Skeletal muscle satellite cell (primary cell): ENCODE measurements at regions not wholly inside any gene's neighbourhood (a gene's known extent, or its start where the extent isn't known, plus 50 kb on each side); places are given as distances from the start of the nearest gene placed in this dataset.
"Not testable (repeated sequence)": the region's sequence is repeated elsewhere in the genome, so short reads cannot be mapped to it uniquely, and the experiment has no call there.

ENCODE experiments used
- H3K27me3 ChIP-seq: 2 replicates; pipeline ENCODE4 v1.7.0; 2013; ENCODE audit warnings: low read length; ENCODE audit not compliant: control insufficient read depth, insufficient read depth
- H3K36me3 ChIP-seq: 2 replicates; pipeline ENCODE4 v1.7.0; 2013; ENCODE audit warnings: mild to moderate bottlenecking, control low read depth, low read length; ENCODE audit not compliant: insufficient read depth
- H3K4me1 ChIP-seq: 2 replicates; pipeline ENCODE4 v1.7.0; 2013; ENCODE audit warnings: low read length; ENCODE audit not compliant: control insufficient read depth, insufficient read depth
- H3K4me2 ChIP-seq: 2 replicates; pipeline ENCODE4 v1.7.0; 2013; ENCODE audit warnings: mild to moderate bottlenecking, low read length
- H3K4me3 ChIP-seq: 2 replicates; pipeline ENCODE4 v1.7.0; 2013; ENCODE audit warnings: low read length
- H3K9ac ChIP-seq: 2 replicates; pipeline ENCODE4 v1.7.0; 2013; ENCODE audit warnings: mild to moderate bottlenecking, low read depth, low read length, moderate library complexity
- H3K9me3 ChIP-seq: replicated peaks from 2 replicates; pipeline ENCODE4 v1.7.0; 2013; ENCODE audit warnings: mild to moderate bottlenecking, control low read depth, low read length

GRCh38 chr1:244138399-244138798 is 87.3 kb downstream of the ZBTB18 start:
- H3K4me3 ChIP-seq: no peak overlapping the region
- no peak overlapping the region for H3K4me2 ChIP-seq
- H3K9ac ChIP-seq: no peak overlapping the region
- no peaks in the 10 kb centered on the region for H3K9me3 ChIP-seq
- H3K36me3 ChIP-seq: no peaks in the 10 kb centered on the region
- H3K27me3 ChIP-seq: no peaks in the 10 kb centered on the region
- H3K4me1 ChIP-seq: no peaks in the 10 kb centered on the region

DNA sequence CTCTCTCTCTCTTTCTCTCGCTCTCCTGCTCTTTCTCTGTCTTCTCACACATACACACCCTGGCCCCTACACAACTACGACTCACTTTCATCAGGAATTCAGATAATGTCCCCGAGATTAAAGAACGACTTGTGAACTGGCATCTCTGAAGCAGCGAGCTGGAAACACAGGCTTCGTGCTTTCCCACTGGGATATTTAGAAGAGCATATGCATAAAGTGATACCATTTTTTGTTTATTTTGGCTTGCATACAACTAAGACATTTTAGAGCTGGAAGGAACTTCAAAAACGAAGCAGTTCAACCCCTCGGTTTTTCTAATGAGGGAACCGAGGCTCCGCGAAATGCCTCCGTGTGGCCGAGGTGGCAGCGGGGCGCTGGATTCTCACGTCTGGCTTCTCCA is 88.6 kb downstream of the ZBTB18 start:
- Histone ChIP-seq H3K4me3 (no peak overlapping the region), H3K9me3 (no peaks in the 10 kb centered on the region), H3K4me1 (no peaks in the 10 kb centered on the region), H3K4me2 (no peak overlapping the region), H3K9ac (no peak overlapping the region), H3K36me3 (no peaks in the 10 kb centered on the region), H3K27me3 (no peaks in the 10 kb centered on the region)

GRCh38 chr1:244140420-244140819 is 89.3 kb downstream of the ZBTB18 start:
- H3K4me3 ChIP-seq: no peak overlapping the region

DNA sequence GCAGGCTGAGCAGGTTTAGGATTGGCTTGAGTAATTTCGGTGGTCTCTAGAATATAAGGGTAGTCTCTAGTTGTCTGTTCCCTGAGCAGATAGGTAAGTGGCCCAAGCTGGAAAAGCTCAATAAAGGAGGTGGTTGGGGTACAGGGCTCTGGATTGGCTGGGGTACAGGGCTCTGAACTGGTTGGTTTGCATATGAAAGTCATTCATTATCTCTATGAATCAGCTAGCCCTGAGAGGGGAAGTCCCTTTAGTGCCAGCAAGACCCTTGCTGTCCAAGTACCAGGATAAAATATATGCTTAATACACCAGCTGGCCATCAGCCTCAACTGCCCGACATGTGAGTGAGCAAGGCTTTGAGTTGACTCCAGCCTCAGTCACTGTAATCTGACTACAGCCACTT is 93.0 kb downstream of the ZBTB18 start:
- Histone ChIP-seq H3K4me3 (no peak overlapping the region), H3K27me3 (no peaks in the 10 kb centered on the region), H3K4me1 (no peaks in the 10 kb centered on the region), H3K36me3 (no peaks in the 10 kb centered on the region), H3K9me3 (no peaks in the 10 kb centered on the region), H3K9ac (no peak overlapping the region), H3K4me2 (no peak overlapping the region)

More at GRCh38 chr1:244140420-244140819, 89.3 kb downstream of the ZBTB18 start:
- Histone ChIP-seq H3K36me3 (no peaks in the 10 kb centered on the region), H3K9ac (no peak overlapping the region), H3K9me3 (no peaks in the 10 kb centered on the region), H3K27me3 (no peaks in the 10 kb centered on the region), H3K4me1 (no peaks in the 10 kb centered on the region), H3K4me2 (no peak overlapping the region)

GRCh38 chr1:244150071-244150470 is 99.0 kb downstream of the ZBTB18 start:
- Histone ChIP-seq H3K9ac (no peak overlapping the region), H3K4me3 (no peak overlapping the region), H3K4me1 (peaks cover 8% of the 10 kb centered on the region), H3K4me2 (no peak overlapping the region), H3K9me3 (no peaks in the 10 kb centered on the region), H3K27me3 (no peaks in the 10 kb centered on the region), H3K36me3 (no peaks in the 10 kb centered on the region)

DNA sequence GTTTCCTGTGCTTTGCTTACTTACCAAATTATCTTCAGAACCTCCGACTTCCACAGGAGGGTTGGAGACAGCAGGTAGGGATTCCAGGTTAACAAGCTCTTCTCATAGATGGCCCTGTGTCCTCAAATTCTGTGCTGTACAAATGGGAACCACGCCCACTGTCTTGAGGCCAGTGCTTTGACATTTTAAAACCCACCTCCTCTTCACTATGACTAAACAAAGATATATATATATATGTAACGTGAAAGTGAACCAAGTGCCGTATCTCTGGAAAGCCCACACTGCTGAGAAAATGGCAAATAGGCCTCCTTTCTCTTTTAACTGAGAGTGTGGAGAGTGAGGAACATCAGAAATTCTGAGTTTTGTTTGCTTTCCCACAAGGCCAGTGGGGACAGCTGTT is 99.6 kb downstream of the ZBTB18 start:
- no peaks in the 10 kb centered on the region for H3K36me3 ChIP-seq
- no peak overlapping the region for H3K4me2 ChIP-seq
- H3K9ac ChIP-seq: no peak overlapping the region

DNA sequence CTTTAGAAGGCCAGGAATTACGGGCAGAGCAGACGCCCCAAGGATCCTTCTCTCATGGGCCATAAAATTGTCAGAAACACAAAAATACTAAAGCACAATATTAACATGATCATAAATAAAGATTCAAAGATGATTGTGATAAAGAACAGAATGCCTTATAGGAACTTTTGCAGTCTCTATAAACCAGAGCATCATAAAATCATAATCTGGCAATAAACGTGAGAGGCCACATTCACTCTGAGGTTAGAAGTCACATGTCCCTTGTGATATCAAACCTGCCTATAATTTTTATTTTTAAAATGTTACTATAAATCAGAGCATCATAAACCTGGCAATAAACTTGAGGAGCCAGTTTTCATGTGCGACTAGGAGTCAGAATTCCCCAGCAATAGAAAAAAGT is 100.5 kb downstream of the ZBTB18 start:
- no peak overlapping the region for H3K4me2 ChIP-seq
- no peaks in the 10 kb centered on the region for H3K27me3 ChIP-seq
- H3K36me3 ChIP-seq: no peaks in the 10 kb centered on the region
- no peaks in the 10 kb centered on the region for H3K9me3 ChIP-seq
- no peak overlapping the region for H3K9ac ChIP-seq
- H3K4me3 ChIP-seq: no peak overlapping the region
- H3K4me1 ChIP-seq: peaks cover 17% of the 10 kb centered on the region

More for the DNA sequence above, 99.6 kb downstream of the ZBTB18 start:
- Histone ChIP-seq H3K4me1 (peaks cover 14% of the 10 kb centered on the region), H3K4me3 (no peak overlapping the region), H3K9me3 (no peaks in the 10 kb centered on the region), H3K27me3 (no peaks in the 10 kb centered on the region)

DNA sequence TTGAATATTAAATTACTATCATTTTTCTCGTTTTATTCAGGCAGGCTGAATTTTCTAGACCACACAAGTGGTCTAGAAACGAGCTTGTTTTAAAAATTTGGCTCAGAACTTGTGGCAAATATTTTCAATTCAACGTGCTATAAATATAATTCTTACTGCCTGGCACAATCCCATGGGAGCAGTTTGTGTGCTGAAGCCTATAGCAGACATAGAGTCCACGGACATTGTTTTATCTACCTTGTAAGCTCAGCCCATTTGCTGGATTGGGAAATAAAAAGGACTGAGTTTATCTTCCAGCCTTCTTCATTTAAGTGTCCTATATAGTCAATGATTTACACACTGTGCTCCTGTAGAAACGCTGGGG is 103.4 kb downstream of the ZBTB18 start:
- H3K9me3 ChIP-seq: no peaks in the 10 kb centered on the region
- no peak overlapping the region for H3K9ac ChIP-seq
- H3K36me3 ChIP-seq: no peaks in the 10 kb centered on the region
- no peaks in the 10 kb centered on the region for H3K27me3 ChIP-seq
- no peak overlapping the region for H3K4me3 ChIP-seq
- peaks cover 17% of the 10 kb centered on the region for H3K4me1 ChIP-seq
- H3K4me2 ChIP-seq: no peak overlapping the region

DNA sequence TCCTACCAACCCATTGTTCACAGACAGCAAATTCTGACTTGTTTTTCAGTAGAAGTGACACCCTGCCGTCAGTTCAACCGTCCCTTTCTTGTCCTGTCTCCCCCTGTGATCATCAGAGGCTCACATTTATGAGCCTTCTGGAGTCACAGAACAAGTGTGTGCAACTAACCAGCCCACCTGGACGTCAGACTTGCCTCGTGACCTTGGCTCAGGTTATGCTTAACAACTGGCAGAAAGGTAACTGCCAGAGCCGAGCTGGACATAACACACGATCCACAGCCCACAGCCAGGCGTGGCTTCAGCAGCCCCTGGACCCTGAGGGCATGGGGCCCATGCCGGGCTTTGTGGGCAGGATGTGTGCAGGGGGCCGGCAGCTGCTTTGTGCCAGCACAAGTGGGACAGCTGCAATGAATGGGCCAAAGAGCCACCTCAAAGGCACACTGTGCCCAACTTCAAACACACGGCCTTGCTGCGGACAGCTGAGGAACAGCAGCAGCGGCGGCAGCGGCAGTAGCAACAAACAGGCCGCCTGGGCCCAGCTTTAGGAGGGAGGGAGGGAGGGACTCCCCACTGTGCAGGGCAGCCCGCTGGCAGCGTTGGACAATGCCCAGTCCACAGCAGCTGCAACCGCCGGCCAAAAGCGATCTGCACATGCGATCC is 103.9 kb downstream of the ZBTB18 start:
- Histone ChIP-seq H3K9me3 (no peaks in the 10 kb centered on the region), H3K4me1 (peaks cover 17% of the 10 kb centered on the region), H3K4me3 (peak overlapping the region; percentile 17), H3K4me2 (peak overlapping the region; percentile 72), H3K27me3 (no peaks in the 10 kb centered on the region), H3K9ac (peak overlapping the region; percentile 41), H3K36me3 (no peaks in the 10 kb centered on the region)

- H3K4me3 ChIP-seq: peak overlapping the region; percentile 17
- H3K4me2 ChIP-seq: peak overlapping the region; percentile 72
- peaks cover 17% of the 10 kb centered on the region for H3K4me1 ChIP-seq
- H3K36me3 ChIP-seq: no peaks in the 10 kb centered on the region
- no peaks in the 10 kb centered on the region for H3K27me3 ChIP-seq
- peak overlapping the region; percentile 41 for H3K9ac ChIP-seq
- no peaks in the 10 kb centered on the region for H3K9me3 ChIP-seq
These were observed 104.6 kb downstream of the ZBTB18 start for GRCh38 chr1:244155661-244156060.

GRCh38 chr1:244156617-244157016 is 105.5 kb downstream of the ZBTB18 start:
- not testable (repeated sequence) for H3K36me3 ChIP-seq, H3K9ac ChIP-seq, H3K4me2 ChIP-seq, H3K27me3 ChIP-seq, H3K9me3 ChIP-seq, H3K4me3 ChIP-seq
- peaks cover 17% of the 10 kb centered on the region for H3K4me1 ChIP-seq

- Histone ChIP-seq H3K27me3 (no peaks in the 10 kb centered on the region), H3K4me3 (no peak overlapping the region), H3K4me1 (peaks cover 23% of the 10 kb centered on the region), H3K9ac (no peak overlapping the region), H3K36me3 (no peaks in the 10 kb centered on the region), H3K4me2 (no peak overlapping the region), H3K9me3 (no peaks in the 10 kb centered on the region)
These were observed 106.8 kb downstream of the ZBTB18 start for GRCh38 chr1:244157731-244158438.
